ENCODE measurements at regions not wholly inside any gene's neighbourhood (a gene's known extent, or its start where the extent isn't known, plus 50 kb on each side); places are given as distances from the start of the nearest gene placed in this dataset.

GRCh38 chr6:148272597-148272996 lies 70.0 kb upstream of the SASH1 start:
- TF ChIP-seq POLR2AphosphoS5 (IDR thresholded peaks at IDR 0.05; ENCODE audit: low read depth, low read length) (no peak), SP4 (IDR thresholded peaks at IDR 0.05; ENCODE audit: low read length) (no peak), NRF1 (IDR thresholded peaks at IDR 0.05; ENCODE audit: low read depth, low read length) (no peak), CTCF (IDR thresholded peaks at IDR 0.05; ENCODE audit: control extremely low read depth in 1 of 3, insufficient read depth in 1 of 3, low read depth in 1 of 3, low read length in 3 of 3) (no peak), EP300 (IDR thresholded peaks at IDR 0.05; ENCODE audit: borderline replicate concordance in 1 of 2, low read depth in 2 of 2, low read length in 2 of 2) (no peak), CREB1 (IDR thresholded peaks at IDR 0.05) (no peak), ZNF274 (IDR thresholded peaks at IDR 0.05; ENCODE audit: borderline replicate concordance, extremely low read depth, low read length) (no peak), USF2 (IDR thresholded peaks at IDR 0.05; ENCODE audit: low read length) (no peak), HDAC2 (IDR thresholded peaks at IDR 0.05; ENCODE audit: borderline replicate concordance in 1 of 2, low read depth in 2 of 2, low read length in 2 of 2) (no peak), RAD21 (IDR thresholded peaks at IDR 0.05 in 1 of 2, conservative IDR thresholded peaks at IDR 0.05 in 1 of 2; ENCODE audit: low read depth in 2 of 2, low read length in 2 of 2) (no peak), E2F6 (IDR thresholded peaks at IDR 0.05) (no peak), POLR2A (IDR thresholded peaks at IDR 0.05; ENCODE audit: control extremely low read depth in 1 of 2, low read depth in 2 of 2, low read length in 2 of 2) (no peak)

Data from H1 (cell line).